ENCODE measurements at regions not wholly inside any gene's neighbourhood (a gene's known extent, or its start where the extent isn't known, plus 50 kb on each side); places are given as distances from the start of the nearest gene placed in this dataset.

DNA sequence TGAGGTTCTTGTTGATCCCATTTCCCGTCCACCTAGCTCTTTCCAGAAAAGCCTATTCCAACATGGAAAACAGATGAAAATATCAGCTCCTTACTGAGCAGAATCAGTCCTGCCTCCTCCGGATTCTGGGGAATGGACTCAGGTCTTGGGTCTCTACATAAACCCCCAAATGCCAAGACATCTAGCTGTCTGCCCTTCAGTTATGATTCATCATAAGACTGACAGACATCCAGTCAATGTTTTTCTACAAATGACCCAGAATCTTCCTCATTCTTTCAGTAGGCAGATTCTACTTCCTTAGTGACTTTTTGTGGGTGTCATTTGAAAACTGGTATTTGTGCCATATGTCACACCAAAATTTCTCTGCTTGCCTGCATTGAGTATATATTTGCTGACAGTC, 103.0 kb upstream of the TGFBR2 start:
- Histone ChIP-seq H3K27me3 (replicated peaks; ENCODE audit: insufficient read depth) (no peaks in the 10 kb centered on the region), H3K36me3 (no peaks in the 10 kb centered on the region), H3K4me3 (no peak overlapping the region), H3K9me3 (no peaks in the 10 kb centered on the region), H3K27ac (no peak overlapping the region), H3K4me1 (replicated peaks) (no peaks in the 10 kb centered on the region)
- no peak for TF ChIP-seq POLR2AphosphoS5 (IDR thresholded peaks at IDR 0.05)
- TF ChIP-seq, protein P1, sequence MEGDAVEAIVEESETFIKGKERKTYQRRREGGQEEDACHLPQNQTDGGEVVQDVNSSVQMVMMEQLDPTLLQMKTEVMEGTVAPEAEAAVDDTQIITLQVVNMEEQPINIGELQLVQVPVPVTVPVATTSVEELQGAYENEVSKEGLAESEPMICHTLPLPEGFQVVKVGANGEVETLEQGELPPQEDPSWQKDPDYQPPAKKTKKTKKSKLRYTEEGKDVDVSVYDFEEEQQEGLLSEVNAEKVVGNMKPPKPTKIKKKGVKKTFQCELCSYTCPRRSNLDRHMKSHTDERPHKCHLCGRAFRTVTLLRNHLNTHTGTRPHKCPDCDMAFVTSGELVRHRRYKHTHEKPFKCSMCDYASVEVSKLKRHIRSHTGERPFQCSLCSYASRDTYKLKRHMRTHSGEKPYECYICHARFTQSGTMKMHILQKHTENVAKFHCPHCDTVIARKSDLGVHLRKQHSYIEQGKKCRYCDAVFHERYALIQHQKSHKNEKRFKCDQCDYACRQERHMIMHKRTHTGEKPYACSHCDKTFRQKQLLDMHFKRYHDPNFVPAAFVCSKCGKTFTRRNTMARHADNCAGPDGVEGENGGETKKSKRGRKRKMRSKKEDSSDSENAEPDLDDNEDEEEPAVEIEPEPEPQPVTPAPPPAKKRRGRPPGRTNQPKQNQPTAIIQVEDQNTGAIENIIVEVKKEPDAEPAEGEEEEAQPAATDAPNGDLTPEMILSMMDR (IDR thresholded peaks at IDR 0.05) = no peak
- TF ChIP-seq POLR2A (IDR thresholded peaks at IDR 0.05) = no peak
- 96% methylated on average over 2 of the region's 2 CpGs for WGBS
- DNase-seq (ENCODE audit: low spot score) = no peak
- intact Hi-C loops (cut with DNase I) = no loop called here

DNA sequence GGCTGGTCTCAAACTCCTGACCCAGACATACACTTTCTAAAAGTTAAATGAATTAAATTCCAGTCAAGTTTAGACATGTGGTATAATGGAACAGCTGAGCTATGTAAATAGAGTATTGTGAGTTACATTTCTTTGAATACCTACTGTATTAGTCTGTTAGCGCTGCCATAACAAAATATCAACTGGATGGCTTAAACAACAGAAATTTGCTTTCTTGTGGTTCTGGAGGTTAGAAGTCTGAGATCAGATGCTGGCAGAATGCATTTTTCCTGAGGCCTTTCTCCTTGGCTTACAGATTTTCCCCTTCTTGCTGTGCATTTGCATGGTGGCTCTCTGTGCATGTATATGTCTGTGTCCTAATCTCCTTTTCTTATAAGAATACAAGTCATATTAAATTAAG, 101.5 kb upstream of the TGFBR2 start:
- H3K9me3 ChIP-seq = no peaks in the 10 kb centered on the region
- no peaks in the 10 kb centered on the region for H3K27me3 ChIP-seq (replicated peaks; ENCODE audit: insufficient read depth)
- TF ChIP-seq, protein P1 (IDR thresholded peaks at IDR 0.05) = no peak
- no peak for TF ChIP-seq POLR2AphosphoS5 (IDR thresholded peaks at IDR 0.05)
- WGBS = 90% methylated on average over 1 of the region's 1 CpG
- no peak overlapping the region for H3K4me3 ChIP-seq
- DNase-seq (ENCODE audit: low spot score) = no peak
- H3K27ac ChIP-seq = no peak overlapping the region
- no peaks in the 10 kb centered on the region for H3K36me3 ChIP-seq
- no peaks in the 10 kb centered on the region for H3K4me1 ChIP-seq (replicated peaks)
- intact Hi-C loops (cut with DNase I) = no loop called here

- Histone ChIP-seq H3K36me3 (no peaks in the 10 kb centered on the region), H3K9me3 (no peaks in the 10 kb centered on the region), H3K27me3 (replicated peaks; ENCODE audit: insufficient read depth) (no peaks in the 10 kb centered on the region), H3K4me1 (replicated peaks) (no peaks in the 10 kb centered on the region), H3K27ac (no peak overlapping the region), H3K4me3 (no peak overlapping the region)
- no peak for DNase-seq (ENCODE audit: low spot score)
- no peak for TF ChIP-seq POLR2AphosphoS5 (IDR thresholded peaks at IDR 0.05)
- 84% methylated on average over 6 of the region's 6 CpGs for WGBS
- intact Hi-C loops (cut with DNase I) = no loop called here
Observed at GRCh38 chr3:30505866-30506520, 100.4 kb upstream of the TGFBR2 start.

DNA sequence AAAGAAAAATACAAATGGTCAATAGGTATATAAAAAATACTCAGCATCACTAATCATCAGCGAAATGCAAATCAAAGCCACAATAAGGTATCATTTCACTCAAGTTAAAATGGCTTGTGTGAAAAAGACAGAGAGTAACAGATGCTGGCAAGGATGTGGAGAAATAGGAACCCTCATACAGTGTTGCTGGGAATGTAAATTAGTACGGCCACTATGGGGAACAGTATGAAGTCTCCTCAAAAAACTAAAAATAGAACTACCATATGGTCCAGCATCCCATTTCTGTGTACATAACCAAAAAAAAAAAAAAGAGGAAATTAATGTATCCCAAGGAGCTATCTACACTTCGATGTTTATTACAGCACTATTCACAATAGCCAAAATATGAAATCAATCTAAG, 98.1 kb upstream of the TGFBR2 start:
- Histone ChIP-seq H3K9me3 (no peaks in the 10 kb centered on the region), H3K36me3 (no peaks in the 10 kb centered on the region), H3K4me3 (no peak overlapping the region), H3K4me1 (replicated peaks) (no peaks in the 10 kb centered on the region), H3K27me3 (replicated peaks; ENCODE audit: insufficient read depth) (no peaks in the 10 kb centered on the region), H3K27ac (no peak overlapping the region)
- intact Hi-C loops (cut with DNase I) = no loop called here
- no peak for DNase-seq (ENCODE audit: low spot score)
- WGBS = 80% methylated on average over 3 of the region's 3 CpGs
- TF ChIP-seq POLR2AphosphoS5 (IDR thresholded peaks at IDR 0.05) = no peak
- no peak for TF ChIP-seq POLR2A (IDR thresholded peaks at IDR 0.05)
- TF ChIP-seq, protein P1 (IDR thresholded peaks at IDR 0.05) = no peak

GRCh38 chr3:30510596-30510995, 95.8 kb upstream of the TGFBR2 start:
- Histone ChIP-seq H3K36me3 (no peaks in the 10 kb centered on the region), H3K9me3 (no peaks in the 10 kb centered on the region), H3K4me1 (replicated peaks) (no peaks in the 10 kb centered on the region), H3K27me3 (replicated peaks; ENCODE audit: insufficient read depth) (no peaks in the 10 kb centered on the region), H3K4me3 (no peak overlapping the region), H3K27ac (no peak overlapping the region)
- WGBS = 97% methylated on average over 3 of the region's 3 CpGs
- no peak for TF ChIP-seq POLR2AphosphoS5 (IDR thresholded peaks at IDR 0.05)
- TF ChIP-seq, protein P1 (IDR thresholded peaks at IDR 0.05) = no peak
- no peak for TF ChIP-seq POLR2A (IDR thresholded peaks at IDR 0.05)
- no peak for DNase-seq (ENCODE audit: low spot score)
- intact Hi-C loops (cut with DNase I) = loop anchor here (10.0 kb wide), 1 partner anchor 94 kb away; the partner anchor contains the start of gene TGFBR2
